ENCODE measurements at regions not wholly inside any gene's neighbourhood (a gene's known extent, or its start where the extent isn't known, plus 50 kb on each side); places are given as distances from the start of the nearest gene placed in this dataset.

- H3K4me3 ChIP-seq (ENCODE audit: low read depth, low read length): no peak overlapping the region
- no peaks in the 10 kb centered on the region for H3K36me3 ChIP-seq (ENCODE audit: control insufficient read depth in 2 of 2, insufficient read depth in 1 of 2, low read length in 2 of 2)
- TF ChIP-seq ZSCAN16 (tag by site-specific recombination; IDR thresholded peaks at IDR 0.05): no peak
- no peak for TF ChIP-seq ZNF561 (tag by site-specific recombination; IDR thresholded peaks at IDR 0.05; ENCODE audit: borderline replicate concordance)
- no peak for TF ChIP-seq KLF16 (tag by site-specific recombination; IDR thresholded peaks at IDR 0.05)
- TF ChIP-seq ZSCAN23 (tag by site-specific recombination; IDR thresholded peaks at IDR 0.05): no peak
- no peak for TF ChIP-seq ATF2 (tag by site-specific recombination; IDR thresholded peaks at IDR 0.05; ENCODE audit: low read depth)
- H3K9me3 ChIP-seq (ENCODE audit: control insufficient read depth, insufficient read depth, low read depth, low read length): no peaks in the 10 kb centered on the region
- H3K4me1 ChIP-seq (ENCODE audit: control insufficient read depth, insufficient read depth, low read length): no peaks in the 10 kb centered on the region
- ChIA-PET POLR2A (no interaction called here), CTCF (no interaction called here)
- no peak overlapping the region for H3K27ac ChIP-seq (ENCODE audit: extremely low read depth, low read depth, low read length)
Observed at GRCh38 chr2:186980787-186981550, 132.0 kb upstream of the ZSWIM2 start.

- no peaks in the 10 kb centered on the region for H3K9me3 ChIP-seq (ENCODE audit: control insufficient read depth, insufficient read depth, low read depth, low read length)
- no peaks in the 10 kb centered on the region for H3K4me1 ChIP-seq (ENCODE audit: control insufficient read depth, insufficient read depth, low read length)
- TF ChIP-seq ZBTB49 (tag by site-specific recombination; IDR thresholded peaks at IDR 0.05; ENCODE audit: low read depth): no peak
- no peak for TF ChIP-seq ZNF830 (tag by site-specific recombination; IDR thresholded peaks at IDR 0.05; ENCODE audit: low read depth)
- no peak for TF ChIP-seq ZNF837 (tag by site-specific recombination; IDR thresholded peaks at IDR 0.05)
- TF ChIP-seq ZNF623 (tag by site-specific recombination; IDR thresholded peaks at IDR 0.05): no peak
- no peak for TF ChIP-seq KLF7 (tag by site-specific recombination; IDR thresholded peaks at IDR 0.05; ENCODE audit: borderline replicate concordance)
- TF ChIP-seq ZNF335 (tag by site-specific recombination; conservative IDR thresholded peaks at IDR 0.05): no peak
- no peak overlapping the region for H3K4me3 ChIP-seq (ENCODE audit: low read depth, low read length)
- no peaks in the 10 kb centered on the region for H3K36me3 ChIP-seq (ENCODE audit: control insufficient read depth in 2 of 2, insufficient read depth in 1 of 2, low read length in 2 of 2)
- H3K27ac ChIP-seq (ENCODE audit: extremely low read depth, low read depth, low read length): no peak overlapping the region
- ChIA-PET CTCF (interaction anchor here (0.5 kb wide), 1 partner anchor 125 kb away, joined by 4 read pairs; no protein-coding TSS in a partner anchor), POLR2A (no interaction called here)
Observed at GRCh38 chr2:186980117-186980442, 131.1 kb upstream of the ZSWIM2 start.

- Histone ChIP-seq H3K4me1 (ENCODE audit: control insufficient read depth, insufficient read depth, low read length) (no peaks in the 10 kb centered on the region), H3K27ac (ENCODE audit: extremely low read depth, low read depth, low read length) (no peak overlapping the region), H3K4me3 (ENCODE audit: low read depth, low read length) (no peak overlapping the region), H3K9me3 (ENCODE audit: control insufficient read depth, insufficient read depth, low read depth, low read length) (no peaks in the 10 kb centered on the region), H3K36me3 (ENCODE audit: control insufficient read depth in 2 of 2, insufficient read depth in 1 of 2, low read length in 2 of 2) (no peaks in the 10 kb centered on the region)
- ChIA-PET CTCF (interaction anchor here (0.5 to 0.9 kb wide), 2 partner anchors 125 to 521 kb away, joined by 3 to 4 read pairs; no protein-coding TSS in a partner anchor), POLR2A (no interaction called here)
- TF ChIP-seq ZFP69B (tag by site-specific recombination; IDR thresholded peaks at IDR 0.05) (no peak), ZNF274 (IDR thresholded peaks at IDR 0.05; ENCODE audit: low read length) (no peak), ZNF274 (tag by site-specific recombination; IDR thresholded peaks at IDR 0.05; ENCODE audit: borderline replicate concordance) (no peak), ZBTB6 (tag by site-specific recombination; IDR thresholded peaks at IDR 0.05) (no peak)
Observed at GRCh38 chr2:186979439-186980116, 130.6 kb upstream of the ZSWIM2 start.

Data from HEK293 (cell line).